ENCODE measurements at regions not wholly inside any gene's neighbourhood (a gene's known extent, or its start where the extent isn't known, plus 50 kb on each side); places are given as distances from the start of the nearest gene placed in this dataset.

- no peaks in the 10 kb centered on the region for H3K36me3 ChIP-seq (ENCODE audit: control insufficient read depth, insufficient read depth, low read length)
- no peak overlapping the region for H3K9ac ChIP-seq (ENCODE audit: low read length)
- no peak overlapping the region for H3K27ac ChIP-seq (ENCODE audit: low read depth, low read length)
- no peaks in the 10 kb centered on the region for H3K4me1 ChIP-seq (ENCODE audit: control insufficient read depth, insufficient read depth, low read length)
- H3K27me3 ChIP-seq (ENCODE audit: control insufficient read depth, insufficient read depth, low read length) = no peaks in the 10 kb centered on the region
- no peak overlapping the region for H3K4me3 ChIP-seq (ENCODE audit: low read length)
Observed at GRCh38 chr10:131847241-131847783, 53.5 kb upstream of the PPP2R2D start.

DNA sequence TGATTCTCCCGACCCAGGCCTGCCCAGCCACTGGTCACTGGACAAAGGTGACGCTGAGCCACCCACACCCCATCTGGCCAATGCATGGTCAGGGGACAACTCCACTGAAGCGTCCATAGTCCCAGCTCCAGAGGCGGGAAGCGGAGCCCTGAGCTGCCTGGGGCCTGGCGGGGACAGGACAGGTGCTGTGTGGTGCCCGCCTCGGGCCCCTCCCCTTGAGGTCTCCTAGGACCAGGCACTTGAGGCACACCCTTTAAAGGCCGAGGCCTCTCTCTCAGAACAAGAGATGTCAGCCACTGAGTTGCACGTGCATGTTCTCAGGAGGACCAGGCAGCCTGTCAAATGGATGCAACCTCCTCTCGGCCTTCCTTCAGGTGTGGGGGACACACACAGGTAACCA lies 52.5 kb upstream of the PPP2R2D start:
- H3K9ac ChIP-seq (ENCODE audit: low read length) = no peak overlapping the region
- H3K4me3 ChIP-seq (ENCODE audit: low read length) = no peak overlapping the region
- no peak overlapping the region for H3K27ac ChIP-seq (ENCODE audit: low read depth, low read length)
- H3K27me3 ChIP-seq (ENCODE audit: control insufficient read depth, insufficient read depth, low read length) = no peaks in the 10 kb centered on the region
- H3K36me3 ChIP-seq (ENCODE audit: control insufficient read depth, insufficient read depth, low read length) = no peaks in the 10 kb centered on the region
- H3K4me1 ChIP-seq (ENCODE audit: control insufficient read depth, insufficient read depth, low read length) = no peaks in the 10 kb centered on the region

DNA sequence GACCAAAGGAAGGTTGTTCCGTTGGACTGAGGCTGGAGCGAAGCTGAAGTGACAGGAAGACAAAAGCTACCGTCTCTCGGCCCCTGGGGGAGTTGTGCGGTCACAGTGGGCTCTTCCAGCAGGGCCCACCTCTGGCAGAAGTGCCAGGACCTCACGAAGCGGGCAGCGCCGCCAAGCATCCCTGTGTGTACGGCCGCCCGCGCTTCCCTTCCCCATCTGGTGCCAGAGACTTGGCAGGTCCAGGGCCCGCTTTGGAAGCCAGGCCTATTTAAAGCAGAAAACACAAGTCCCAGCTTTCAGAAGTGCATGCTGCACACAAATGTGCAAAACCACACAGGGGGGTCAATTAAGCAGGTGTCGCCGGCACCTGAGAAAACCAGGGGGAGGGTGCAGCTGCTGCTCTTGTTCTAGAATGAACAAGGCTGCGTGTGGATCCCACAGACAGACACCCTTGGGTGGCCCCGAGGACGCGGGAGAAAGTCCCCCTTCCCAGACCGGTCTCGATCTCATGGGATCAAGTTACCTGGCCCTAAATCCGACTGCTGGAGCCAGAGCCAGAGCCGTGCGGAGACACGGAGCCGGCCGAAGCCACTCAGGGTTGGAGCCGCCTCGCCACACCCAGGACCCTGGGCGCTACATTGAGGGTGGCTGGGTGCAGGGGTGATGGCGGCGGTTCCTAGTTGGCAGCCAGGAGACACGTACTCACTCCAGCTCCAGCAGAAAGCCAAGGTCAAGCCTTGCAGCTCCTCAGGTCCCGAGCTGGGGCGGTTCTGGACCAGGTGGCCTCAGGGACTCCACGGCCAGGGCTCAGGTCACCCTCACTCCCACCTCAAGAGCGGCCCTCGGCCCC lies 51.8 kb upstream of the PPP2R2D start:
- no peaks in the 10 kb centered on the region for H3K36me3 ChIP-seq (ENCODE audit: control insufficient read depth, insufficient read depth, low read length)
- H3K27me3 ChIP-seq (ENCODE audit: control insufficient read depth, insufficient read depth, low read length) = no peaks in the 10 kb centered on the region
- no peak overlapping the region for H3K9ac ChIP-seq (ENCODE audit: low read length)
- H3K27ac ChIP-seq (ENCODE audit: low read depth, low read length) = no peak overlapping the region
- H3K4me3 ChIP-seq (ENCODE audit: low read length) = no peak overlapping the region
- no peaks in the 10 kb centered on the region for H3K4me1 ChIP-seq (ENCODE audit: control insufficient read depth, insufficient read depth, low read length)

DNA sequence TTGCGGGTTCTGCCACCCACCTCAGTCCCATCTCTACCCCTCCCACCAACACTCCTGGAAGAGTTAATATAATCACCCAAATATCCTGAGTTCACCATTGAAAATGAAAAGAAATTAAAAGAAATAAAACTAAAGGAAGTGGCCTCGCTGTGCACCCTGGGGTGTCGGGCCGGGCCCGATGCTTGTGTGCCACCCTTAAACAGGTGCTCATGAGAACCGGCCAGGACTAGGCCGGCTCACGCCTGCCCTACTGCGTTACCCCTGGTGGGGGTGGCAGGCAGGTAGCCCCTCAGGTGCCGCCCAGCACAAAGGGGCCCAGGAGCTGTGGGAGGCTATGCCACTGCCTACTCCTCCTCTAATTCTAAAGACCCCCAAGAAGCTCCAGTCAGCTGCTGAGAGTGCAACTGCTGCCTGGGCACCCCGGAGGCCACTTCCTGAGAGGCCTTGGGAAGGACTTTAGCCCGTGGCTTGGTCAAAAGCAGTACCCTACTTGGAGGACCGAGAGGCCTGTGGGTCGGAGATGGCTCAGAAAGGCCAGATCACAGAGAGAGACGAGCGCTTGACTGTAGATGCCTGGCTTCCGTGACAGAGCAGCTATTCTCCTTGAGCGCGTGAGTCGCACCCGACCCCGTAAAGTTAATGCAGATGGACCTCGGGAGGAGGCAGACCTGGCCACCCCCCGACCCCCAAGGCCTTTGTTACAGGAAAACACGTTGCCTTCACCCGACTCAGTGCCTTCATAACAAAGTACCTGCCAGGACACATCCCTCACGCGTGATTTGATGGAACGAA lies 51.0 kb upstream of the PPP2R2D start:
- Histone ChIP-seq H3K4me1 (ENCODE audit: control insufficient read depth, insufficient read depth, low read length) (no peaks in the 10 kb centered on the region), H3K27me3 (ENCODE audit: control insufficient read depth, insufficient read depth, low read length) (no peaks in the 10 kb centered on the region), H3K9ac (ENCODE audit: low read length) (no peak overlapping the region), H3K36me3 (ENCODE audit: control insufficient read depth, insufficient read depth, low read length) (no peaks in the 10 kb centered on the region), H3K4me3 (ENCODE audit: low read length) (no peak overlapping the region), H3K27ac (ENCODE audit: low read depth, low read length) (no peak overlapping the region)

DNA sequence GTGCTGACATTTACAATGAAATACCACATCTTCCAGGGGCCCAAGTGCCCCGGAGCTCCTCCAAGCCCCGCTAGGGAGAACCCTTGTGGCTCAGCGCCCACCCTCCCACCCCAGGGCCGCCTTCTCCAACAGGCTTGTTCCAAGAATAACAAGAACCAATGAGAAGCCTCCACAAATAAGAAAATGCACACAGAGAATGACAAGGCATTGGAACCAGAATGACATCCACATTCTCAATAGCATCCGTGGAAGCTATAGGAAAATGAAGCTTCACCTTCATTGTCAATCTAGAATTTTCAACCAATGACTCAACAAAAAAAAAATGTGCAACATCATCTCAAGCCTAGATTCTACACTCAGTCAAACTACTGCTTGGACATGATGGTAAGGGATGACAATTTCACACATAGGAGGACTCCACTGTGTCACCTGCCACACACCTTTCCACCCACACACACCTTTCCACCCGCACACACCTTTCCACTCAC lies 50.4 kb upstream of the PPP2R2D start:
- H3K9ac ChIP-seq (ENCODE audit: low read length) = no peak overlapping the region
- H3K27ac ChIP-seq (ENCODE audit: low read depth, low read length) = no peak overlapping the region
- H3K4me3 ChIP-seq (ENCODE audit: low read length) = no peak overlapping the region
- H3K4me1 ChIP-seq (ENCODE audit: control insufficient read depth, insufficient read depth, low read length) = no peaks in the 10 kb centered on the region
- H3K36me3 ChIP-seq (ENCODE audit: control insufficient read depth, insufficient read depth, low read length) = no peaks in the 10 kb centered on the region
- H3K27me3 ChIP-seq (ENCODE audit: control insufficient read depth, insufficient read depth, low read length) = no peaks in the 10 kb centered on the region

All from rectal smooth muscle tissue (tissue), 1 donor.